ENCODE measurements at regions not wholly inside any gene's neighbourhood (a gene's known extent, or its start where the extent isn't known, plus 50 kb on each side); places are given as distances from the start of the nearest gene placed in this dataset.

DNA sequence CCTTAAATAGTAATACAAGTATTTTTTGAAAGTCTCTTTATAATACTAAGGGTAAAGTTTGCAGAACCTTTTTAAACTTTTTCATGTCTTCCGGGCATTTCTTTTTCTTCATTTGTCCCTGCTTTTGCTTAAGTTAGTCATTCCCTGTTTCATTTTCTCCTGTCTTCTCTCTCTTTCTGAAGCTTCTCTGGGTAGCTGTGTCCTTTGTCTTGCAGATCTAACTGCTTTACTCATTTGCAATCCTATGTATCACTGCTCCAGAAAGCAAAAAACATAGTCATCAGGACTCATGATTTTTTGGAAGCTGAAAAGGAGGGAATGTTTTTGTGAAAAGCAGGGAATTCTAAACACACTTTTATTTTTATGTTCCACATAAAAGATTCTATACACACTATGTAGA lies 301.7 kb downstream of the MRPS30 start:
- H3F3A ChIP-seq (ENCODE audit: insufficient read depth, low read length, poor library complexity, severe bottlenecking) = no peaks in the 10 kb centered on the region
- no peak overlapping the region for H3K4me3 ChIP-seq (ENCODE audit: low read length)
- H3K9ac ChIP-seq (ENCODE audit: low read length) = no peak overlapping the region
- H3K27ac ChIP-seq (ENCODE audit: low read length) = no peak overlapping the region
- no peaks in the 10 kb centered on the region for H4K20me1 ChIP-seq (ENCODE audit: insufficient read depth)
- H3K27me3 ChIP-seq (ENCODE audit: insufficient read depth, low read depth, low read length) = no peaks in the 10 kb centered on the region
- no peaks in the 10 kb centered on the region for H3K79me2 ChIP-seq (replicated peaks; ENCODE audit: insufficient read depth, low read length)
- H2AFZ ChIP-seq (ENCODE audit: low read depth, low read length) = no peak overlapping the region
- H3K4me2 ChIP-seq (ENCODE audit: low read length) = no peak overlapping the region
- H3K9me2 ChIP-seq (ENCODE audit: insufficient read depth, low read length) = no peaks in the 10 kb centered on the region
- TF ChIP-seq EP300 (conservative IDR thresholded peaks at IDR 0.05; ENCODE audit: poor library complexity, severe bottlenecking) = no peak
- no peak for TF ChIP-seq SMC3 (conservative IDR thresholded peaks at IDR 0.05; ENCODE audit: poor library complexity)
- no peak for TF ChIP-seq RAD21 (conservative IDR thresholded peaks at IDR 0.05)
- TF ChIP-seq POLR2AphosphoS5 (IDR thresholded peaks at IDR 0.05) = no peak
- TF ChIP-seq TAF1 (IDR thresholded peaks at IDR 0.05; ENCODE audit: low read depth) = no peak
- TF ChIP-seq EZH2 (IDR thresholded peaks at IDR 0.05; ENCODE audit: borderline replicate concordance, insufficient read depth, low read length, poor library complexity, severe bottlenecking) = no peak
- TF ChIP-seq MXI1 (conservative IDR thresholded peaks at IDR 0.05; ENCODE audit: poor library complexity, severe bottlenecking) = no peak
- TF ChIP-seq, protein P1, sequence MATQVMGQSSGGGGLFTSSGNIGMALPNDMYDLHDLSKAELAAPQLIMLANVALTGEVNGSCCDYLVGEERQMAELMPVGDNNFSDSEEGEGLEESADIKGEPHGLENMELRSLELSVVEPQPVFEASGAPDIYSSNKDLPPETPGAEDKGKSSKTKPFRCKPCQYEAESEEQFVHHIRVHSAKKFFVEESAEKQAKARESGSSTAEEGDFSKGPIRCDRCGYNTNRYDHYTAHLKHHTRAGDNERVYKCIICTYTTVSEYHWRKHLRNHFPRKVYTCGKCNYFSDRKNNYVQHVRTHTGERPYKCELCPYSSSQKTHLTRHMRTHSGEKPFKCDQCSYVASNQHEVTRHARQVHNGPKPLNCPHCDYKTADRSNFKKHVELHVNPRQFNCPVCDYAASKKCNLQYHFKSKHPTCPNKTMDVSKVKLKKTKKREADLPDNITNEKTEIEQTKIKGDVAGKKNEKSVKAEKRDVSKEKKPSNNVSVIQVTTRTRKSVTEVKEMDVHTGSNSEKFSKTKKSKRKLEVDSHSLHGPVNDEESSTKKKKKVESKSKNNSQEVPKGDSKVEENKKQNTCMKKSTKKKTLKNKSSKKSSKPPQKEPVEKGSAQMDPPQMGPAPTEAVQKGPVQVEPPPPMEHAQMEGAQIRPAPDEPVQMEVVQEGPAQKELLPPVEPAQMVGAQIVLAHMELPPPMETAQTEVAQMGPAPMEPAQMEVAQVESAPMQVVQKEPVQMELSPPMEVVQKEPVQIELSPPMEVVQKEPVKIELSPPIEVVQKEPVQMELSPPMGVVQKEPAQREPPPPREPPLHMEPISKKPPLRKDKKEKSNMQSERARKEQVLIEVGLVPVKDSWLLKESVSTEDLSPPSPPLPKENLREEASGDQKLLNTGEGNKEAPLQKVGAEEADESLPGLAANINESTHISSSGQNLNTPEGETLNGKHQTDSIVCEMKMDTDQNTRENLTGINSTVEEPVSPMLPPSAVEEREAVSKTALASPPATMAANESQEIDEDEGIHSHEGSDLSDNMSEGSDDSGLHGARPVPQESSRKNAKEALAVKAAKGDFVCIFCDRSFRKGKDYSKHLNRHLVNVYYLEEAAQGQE (IDR thresholded peaks at IDR 0.05; ENCODE audit: borderline replicate concordance) = no peak
- TF ChIP-seq, protein P2, sequence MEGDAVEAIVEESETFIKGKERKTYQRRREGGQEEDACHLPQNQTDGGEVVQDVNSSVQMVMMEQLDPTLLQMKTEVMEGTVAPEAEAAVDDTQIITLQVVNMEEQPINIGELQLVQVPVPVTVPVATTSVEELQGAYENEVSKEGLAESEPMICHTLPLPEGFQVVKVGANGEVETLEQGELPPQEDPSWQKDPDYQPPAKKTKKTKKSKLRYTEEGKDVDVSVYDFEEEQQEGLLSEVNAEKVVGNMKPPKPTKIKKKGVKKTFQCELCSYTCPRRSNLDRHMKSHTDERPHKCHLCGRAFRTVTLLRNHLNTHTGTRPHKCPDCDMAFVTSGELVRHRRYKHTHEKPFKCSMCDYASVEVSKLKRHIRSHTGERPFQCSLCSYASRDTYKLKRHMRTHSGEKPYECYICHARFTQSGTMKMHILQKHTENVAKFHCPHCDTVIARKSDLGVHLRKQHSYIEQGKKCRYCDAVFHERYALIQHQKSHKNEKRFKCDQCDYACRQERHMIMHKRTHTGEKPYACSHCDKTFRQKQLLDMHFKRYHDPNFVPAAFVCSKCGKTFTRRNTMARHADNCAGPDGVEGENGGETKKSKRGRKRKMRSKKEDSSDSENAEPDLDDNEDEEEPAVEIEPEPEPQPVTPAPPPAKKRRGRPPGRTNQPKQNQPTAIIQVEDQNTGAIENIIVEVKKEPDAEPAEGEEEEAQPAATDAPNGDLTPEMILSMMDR (IDR thresholded peaks at IDR 0.05; ENCODE audit: poor library complexity, severe bottlenecking) = no peak
- no peaks in the 10 kb centered on the region for H3K36me3 ChIP-seq (ENCODE audit: insufficient read depth, low read length)
- H3K9me3 ChIP-seq (ENCODE audit: low read length) = no peaks in the 10 kb centered on the region

DNA sequence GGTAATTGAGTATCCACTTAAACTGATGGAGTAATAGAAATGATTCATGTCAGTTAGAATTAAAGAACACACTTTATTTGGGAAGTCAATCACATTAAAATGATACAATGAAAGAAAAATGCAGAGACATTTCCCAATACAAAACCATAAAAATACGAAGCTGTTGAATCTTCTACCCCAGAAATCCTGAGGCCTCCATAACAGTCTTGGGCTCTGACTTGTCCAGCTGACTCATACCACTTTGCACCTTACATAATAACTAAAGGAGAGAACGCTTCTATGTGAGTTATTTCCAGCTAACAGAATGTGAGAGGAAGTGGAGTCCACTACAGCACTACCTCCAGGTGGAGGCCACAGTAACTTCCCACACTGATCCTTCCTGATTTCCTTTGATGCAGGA lies 305.0 kb downstream of the MRPS30 start:
- Histone ChIP-seq H2AFZ (ENCODE audit: low read depth, low read length) (no peak overlapping the region), H3K27me3 (ENCODE audit: insufficient read depth, low read depth, low read length) (no peaks in the 10 kb centered on the region), H3K9me3 (ENCODE audit: low read length) (no peaks in the 10 kb centered on the region), H4K20me1 (ENCODE audit: insufficient read depth) (no peaks in the 10 kb centered on the region), H3K4me3 (ENCODE audit: low read length) (no peak overlapping the region), H3K36me3 (ENCODE audit: insufficient read depth, low read length) (no peaks in the 10 kb centered on the region), H3K9ac (ENCODE audit: low read length) (no peak overlapping the region), H3F3A (ENCODE audit: insufficient read depth, low read length, poor library complexity, severe bottlenecking) (no peaks in the 10 kb centered on the region), H3K9me2 (ENCODE audit: insufficient read depth, low read length) (no peaks in the 10 kb centered on the region), H3K27ac (ENCODE audit: low read length) (no peak overlapping the region), H3K79me2 (replicated peaks; ENCODE audit: insufficient read depth, low read length) (no peaks in the 10 kb centered on the region), H3K4me2 (ENCODE audit: low read length) (no peak overlapping the region)
- no peak for TF ChIP-seq TAF1 (IDR thresholded peaks at IDR 0.05; ENCODE audit: low read depth)
- TF ChIP-seq MXI1 (conservative IDR thresholded peaks at IDR 0.05; ENCODE audit: poor library complexity, severe bottlenecking) = no peak
- TF ChIP-seq SMC3 (conservative IDR thresholded peaks at IDR 0.05; ENCODE audit: poor library complexity) = no peak
- no peak for TF ChIP-seq RAD21 (conservative IDR thresholded peaks at IDR 0.05)
- TF ChIP-seq, protein P1 (IDR thresholded peaks at IDR 0.05; ENCODE audit: borderline replicate concordance) = no peak
- no peak for TF ChIP-seq POLR2AphosphoS5 (IDR thresholded peaks at IDR 0.05)
- TF ChIP-seq EP300 (conservative IDR thresholded peaks at IDR 0.05; ENCODE audit: poor library complexity, severe bottlenecking) = no peak
- TF ChIP-seq, protein P2 (IDR thresholded peaks at IDR 0.05; ENCODE audit: poor library complexity, severe bottlenecking) = no peak
- no peak for TF ChIP-seq EZH2 (IDR thresholded peaks at IDR 0.05; ENCODE audit: borderline replicate concordance, insufficient read depth, low read length, poor library complexity, severe bottlenecking)
